PC-3 (cell line): ENCODE measurements at regions not wholly inside any gene's neighbourhood (a gene's known extent, or its start where the extent isn't known, plus 50 kb on each side); places are given as distances from the start of the nearest gene placed in this dataset.

Experiments used
- ATAC-seq: fragments of 200-7000 bp; cut with Tn5 transposase; 2 replicates; pipeline ENCODE4 v1.9.1; 2020; ENCODE audit warnings: mild to moderate bottlenecking, moderate library complexity
- BruUV-seq: library from RNA; stranded (reverse); fragments of 400-500 nt; replicated peaks from 2 replicates; lab custom pipeline; 2021; lab: Mats Ljungman, UMichigan
- CTCF ChIA-PET: fragments of 300-600 bp; sonication (Branson Sonifier 250); formaldehyde crosslinking; loops from one replicate; lab custom pipeline; 2022; ENCODE audit warnings: antibody characterized with exemption; lab: Charles Lee
- POLR2A ChIA-PET: fragments of 300-600 bp; sonication (Branson Sonifier 250); formaldehyde crosslinking; loops from one replicate; lab custom pipeline; 2022; ENCODE audit warnings: antibody characterized with exemption; ENCODE audit not compliant: unreplicated experiment; lab: Charles Lee
- DNase-seq: peaks from one replicate; pipeline ENCODE4 v3.0.0-alpha.2; 2015
- H2AFZ ChIP-seq: fragments of 300-600 bp; sonication (generic); 2 replicates; pipeline ENCODE4 v1.6.0; 2016; ENCODE audit warnings: antibody characterized with exemption, low read length
- H3F3A ChIP-seq: fragments of 300-600 bp; sonication (generic); one replicate; pipeline ENCODE4 v1.6.0; 2017; ENCODE audit warnings: antibody characterized with exemption, low read length, control low read depth, mild to moderate bottlenecking; ENCODE audit not compliant: unreplicated experiment
- H3K27ac ChIP-seq: fragments of 300-600 bp; sonication (generic); 2 replicates; pipeline ENCODE4 v1.5.1; 2016; ENCODE audit warnings: mild to moderate bottlenecking, low read length
- H3K27me3 ChIP-seq: fragments of 300-600 bp; sonication (generic); 2 replicates; pipeline ENCODE4 v1.6.1; 2016; ENCODE audit warnings: low read length, mixed read lengths
- H3K36me3 ChIP-seq: fragments of 300-600 bp; sonication (generic); 2 replicates; pipeline ENCODE4 v1.6.1; 2016; ENCODE audit warnings: low read depth, mixed run types, low read length, mixed read lengths
- H3K4me1 ChIP-seq: fragments of 300-600 bp; sonication (generic); 2 replicates; pipeline ENCODE4 v1.5.1; 2016; ENCODE audit warnings: low read length; ENCODE audit not compliant: insufficient read depth
- H3K4me2 ChIP-seq: fragments of 300-600 bp; sonication (generic); 2 replicates; pipeline ENCODE4 v1.6.0; 2016; ENCODE audit warnings: low read length
- H3K4me3 ChIP-seq: fragments of 300-600 bp; sonication (generic); 2 replicates; pipeline ENCODE4 v1.5.1; 2016; ENCODE audit warnings: mild to moderate bottlenecking, low read length, mixed read lengths
- H3K79me2 ChIP-seq: fragments of 300-600 bp; sonication (generic); 2 replicates; pipeline ENCODE4 v1.6.1; 2017; ENCODE audit warnings: low read length, mixed read lengths
- H3K9ac ChIP-seq: fragments of 300-600 bp; sonication (generic); 2 replicates; pipeline ENCODE4 v1.6.0; 2016; ENCODE audit warnings: mild to moderate bottlenecking, low read length
- H3K9me2 ChIP-seq: fragments of 300-600 bp; sonication (generic); replicated peaks from 2 replicates; pipeline ENCODE4 v1.6.1; 2016; ENCODE audit warnings: mixed run types, low read length, mixed read lengths
- H3K9me3 ChIP-seq: fragments of 300-600 bp; sonication (generic); 2 replicates; pipeline ENCODE4 v1.6.1; 2016; ENCODE audit warnings: low read length, mixed read lengths
- H4K20me1 ChIP-seq: fragments of 300-600 bp; sonication (generic); 2 replicates; pipeline ENCODE4 v1.6.1; 2016; ENCODE audit warnings: low read length, mixed read lengths
- EZH2 ChIP-seq: fragments of 300-600 bp; sonication (generic); IDR thresholded peaks from one replicate; pipeline ENCODE4 v1.6.1; 2017; ENCODE audit warnings: antibody characterized with exemption, mild to moderate bottlenecking, low read length; ENCODE audit not compliant: unreplicated experiment
- EZH2phosphoT487 ChIP-seq: fragments of 300-600 bp; sonication (generic); IDR thresholded peaks from 2 replicates; pipeline ENCODE4 v1.6.1; 2018; ENCODE audit warnings: mild to moderate bottlenecking, antibody characterized with exemption, low read length, borderline replicate concordance
- intact Hi-C: fragments of 100-400 bp; cut with micrococcal nuclease; formaldehyde crosslinking; loops from 2 replicates; pipeline ENCODE4 v1.9.0; 2023
- TF ChIP-seq, protein P1 (sequence below): fragments of 300-600 bp; sonication (generic); conservative IDR thresholded peaks from 2 replicates; pipeline ENCODE4 v1.5.1; 2017; ENCODE audit warnings: antibody characterized with exemption, low read depth, mild to moderate bottlenecking, low read length

DNA sequence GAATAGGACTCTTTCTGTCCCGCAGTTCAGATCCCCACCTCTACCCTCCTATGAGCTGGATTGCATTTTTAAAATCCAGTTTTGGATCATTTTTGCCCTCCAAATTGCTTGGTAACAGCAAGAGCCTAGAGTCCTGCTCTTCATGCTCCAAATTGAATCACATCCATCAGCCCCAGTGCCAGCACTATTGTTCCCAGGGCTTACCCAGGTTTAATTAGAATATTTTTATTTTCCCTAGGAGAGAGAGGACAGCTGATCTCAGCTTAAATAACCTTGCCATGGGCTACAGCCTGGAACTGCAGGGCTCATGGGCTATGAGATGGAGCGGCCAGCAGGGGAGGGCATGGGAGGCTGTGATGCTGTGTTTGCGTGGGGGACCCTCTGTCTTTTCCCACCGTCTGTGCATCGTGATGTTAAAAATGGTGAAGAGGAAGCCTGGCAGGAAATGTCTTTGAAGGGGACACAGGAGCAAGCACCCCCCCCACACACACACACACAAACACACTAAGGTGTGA, 59.4 kb upstream of the WSCD2 start:
- Histone ChIP-seq H3K9me3 (no peaks in the 10 kb centered on the region), H3K36me3 (no peaks in the 10 kb centered on the region), H3K4me1 (no peaks in the 10 kb centered on the region), H3K9ac (no peak overlapping the region), H3K27ac (no peak overlapping the region), H3K79me2 (no peaks in the 10 kb centered on the region), H3K4me3 (no peak overlapping the region), H3F3A (no peaks in the 10 kb centered on the region), H3K9me2 (no peaks in the 10 kb centered on the region), H4K20me1 (no peaks in the 10 kb centered on the region), H2AFZ (no peak overlapping the region), H3K27me3 (peaks cover 40% of the 10 kb centered on the region), H3K4me2 (no peak overlapping the region)
- ChIA-PET CTCF (no interaction called here), POLR2A (no interaction called here)
- no peak for ATAC-seq
- BruUV-seq: no TSS peak
- intact Hi-C loops: no loop called here
- no peak for DNase-seq
- TF ChIP-seq, protein P1, sequence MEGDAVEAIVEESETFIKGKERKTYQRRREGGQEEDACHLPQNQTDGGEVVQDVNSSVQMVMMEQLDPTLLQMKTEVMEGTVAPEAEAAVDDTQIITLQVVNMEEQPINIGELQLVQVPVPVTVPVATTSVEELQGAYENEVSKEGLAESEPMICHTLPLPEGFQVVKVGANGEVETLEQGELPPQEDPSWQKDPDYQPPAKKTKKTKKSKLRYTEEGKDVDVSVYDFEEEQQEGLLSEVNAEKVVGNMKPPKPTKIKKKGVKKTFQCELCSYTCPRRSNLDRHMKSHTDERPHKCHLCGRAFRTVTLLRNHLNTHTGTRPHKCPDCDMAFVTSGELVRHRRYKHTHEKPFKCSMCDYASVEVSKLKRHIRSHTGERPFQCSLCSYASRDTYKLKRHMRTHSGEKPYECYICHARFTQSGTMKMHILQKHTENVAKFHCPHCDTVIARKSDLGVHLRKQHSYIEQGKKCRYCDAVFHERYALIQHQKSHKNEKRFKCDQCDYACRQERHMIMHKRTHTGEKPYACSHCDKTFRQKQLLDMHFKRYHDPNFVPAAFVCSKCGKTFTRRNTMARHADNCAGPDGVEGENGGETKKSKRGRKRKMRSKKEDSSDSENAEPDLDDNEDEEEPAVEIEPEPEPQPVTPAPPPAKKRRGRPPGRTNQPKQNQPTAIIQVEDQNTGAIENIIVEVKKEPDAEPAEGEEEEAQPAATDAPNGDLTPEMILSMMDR: no peak
- TF ChIP-seq EZH2 (no peak), EZH2phosphoT487 (no peak)

DNA sequence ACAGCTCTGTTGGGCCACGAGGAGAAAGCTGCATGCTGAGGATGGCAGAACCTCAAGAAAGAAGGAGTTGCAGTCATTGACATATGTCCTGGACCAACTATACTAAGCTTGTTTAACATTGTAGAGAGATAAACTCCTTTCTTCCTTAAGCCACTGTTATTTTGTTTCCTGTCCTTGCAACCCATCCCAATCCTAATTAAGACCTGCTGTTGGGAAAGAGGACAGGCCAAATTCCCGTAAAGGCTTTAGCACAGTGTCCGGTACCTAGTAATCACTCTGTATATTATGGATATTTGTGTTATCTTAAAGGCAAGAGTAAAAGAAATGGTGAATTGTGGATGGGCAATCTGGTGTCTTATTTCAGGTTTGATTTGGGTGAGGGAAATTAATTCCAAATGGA, 53.5 kb upstream of the WSCD2 start:
- no TSS peak for BruUV-seq
- no peak overlapping the region for H2AFZ ChIP-seq
- peaks cover 29% of the 10 kb centered on the region for H3K27me3 ChIP-seq
- H4K20me1 ChIP-seq: no peaks in the 10 kb centered on the region
- H3K9me3 ChIP-seq: no peaks in the 10 kb centered on the region
- no peak for ATAC-seq
- no peaks in the 10 kb centered on the region for H3K9me2 ChIP-seq
- intact Hi-C loops: no loop called here
- ChIA-PET POLR2A (interaction anchor here (0.6 kb wide), 1 partner anchor 945 kb away, joined by 4 read pairs; no protein-coding TSS in a partner anchor), CTCF (no interaction called here)
- H3K79me2 ChIP-seq: no peaks in the 10 kb centered on the region
- H3K27ac ChIP-seq: no peak overlapping the region
- no peak for DNase-seq
- TF ChIP-seq, protein P1: no peak
- no peak for TF ChIP-seq EZH2
- no peak for TF ChIP-seq EZH2phosphoT487
- H3K4me1 ChIP-seq: no peaks in the 10 kb centered on the region
- H3K9ac ChIP-seq: no peak overlapping the region
- H3K4me3 ChIP-seq: no peak overlapping the region
- no peak overlapping the region for H3K4me2 ChIP-seq
- no peaks in the 10 kb centered on the region for H3F3A ChIP-seq
- no peaks in the 10 kb centered on the region for H3K36me3 ChIP-seq

DNA sequence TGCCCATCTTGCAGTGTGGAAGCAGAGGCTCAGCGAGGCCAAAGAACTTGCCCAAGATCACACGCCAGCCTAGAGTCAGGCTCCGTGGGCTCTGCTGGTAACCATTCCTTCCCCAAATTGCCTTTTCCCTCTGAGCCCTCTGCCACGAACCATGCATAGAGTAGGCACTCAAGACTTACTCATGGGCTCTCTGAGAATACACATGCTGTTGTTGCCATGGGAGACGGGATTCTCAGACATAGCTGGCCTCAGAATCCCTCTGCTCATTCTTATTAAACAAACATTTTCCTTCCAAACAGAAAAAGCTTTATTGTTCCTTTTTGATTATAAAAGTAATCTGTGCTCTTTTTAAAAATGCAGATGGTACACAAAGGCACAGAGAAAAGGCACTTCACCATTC, 52.5 kb upstream of the WSCD2 start:
- H4K20me1 ChIP-seq: no peaks in the 10 kb centered on the region
- no peaks in the 10 kb centered on the region for H3K79me2 ChIP-seq
- no TSS peak for BruUV-seq
- H3K9me3 ChIP-seq: no peaks in the 10 kb centered on the region
- H3K4me1 ChIP-seq: no peaks in the 10 kb centered on the region
- POLR2A ChIA-PET: no interaction called here
- H3K9me2 ChIP-seq: no peaks in the 10 kb centered on the region
- DNase-seq (no peak), ATAC-seq (no peak)
- no peaks in the 10 kb centered on the region for H3F3A ChIP-seq
- H3K4me2 ChIP-seq: no peak overlapping the region
- no peak overlapping the region for H3K9ac ChIP-seq
- H3K36me3 ChIP-seq: no peaks in the 10 kb centered on the region
- TF ChIP-seq, protein P1: no peak
- TF ChIP-seq EZH2 (no peak), EZH2phosphoT487 (no peak)
- no peak overlapping the region for H3K4me3 ChIP-seq
- CTCF ChIA-PET: no interaction called here
- H2AFZ ChIP-seq: no peak overlapping the region
- H3K27me3 ChIP-seq: peaks cover 27% of the 10 kb centered on the region
- intact Hi-C loops: no loop called here
- H3K27ac ChIP-seq: no peak overlapping the region
